PC-9 (cell line): ENCODE measurements at regions not wholly inside any gene's neighbourhood (a gene's known extent, or its start where the extent isn't known, plus 50 kb on each side); places are given as distances from the start of the nearest gene placed in this dataset.

Experiments used
- BruUV-seq: library from RNA; stranded (reverse); fragments of 400-500 nt; replicated peaks from 2 replicates; lab custom pipeline; 2021; lab: Mats Ljungman, UMichigan
- CTCF ChIA-PET: fragments of 300-600 bp; sonication (Branson Sonifier 250); formaldehyde crosslinking; loops from one replicate; lab custom pipeline; 2022; ENCODE audit warnings: antibody characterized with exemption; lab: Charles Lee
- POLR2A ChIA-PET: fragments of 300-600 bp; sonication (Branson Sonifier 250); formaldehyde crosslinking; loops from one replicate; lab custom pipeline; 2022; ENCODE audit warnings: antibody characterized with exemption; ENCODE audit not compliant: unreplicated experiment; lab: Charles Lee
- DNase-seq, 2 experiments: peaks; one replicate each; pipeline versions ENCODE4 v3.0.0 to v3.0.0-alpha.2; 2015 to 2022; ENCODE audit warnings: mixed read lengths in 1 of 2
- H2AFZ ChIP-seq: fragments of 200-600 bp; sonication (generic); 2 replicates; pipeline ENCODE4 v1.8.1; 2017; ENCODE audit warnings: antibody characterized with exemption
- H3F3A ChIP-seq: fragments of 200-600 bp; sonication (generic); 2 replicates; pipeline ENCODE4 v1.8.1; 2017; ENCODE audit warnings: antibody characterized with exemption, mild to moderate bottlenecking, low read depth; ENCODE audit not compliant: insufficient read depth
- H3K27ac ChIP-seq: fragments of 200-600 bp; sonication (generic); 2 replicates; pipeline ENCODE4 v1.6.1; 2016; ENCODE audit warnings: mixed run types
- H3K27me3 ChIP-seq: fragments of 200-600 bp; sonication (generic); 2 replicates; pipeline ENCODE4 v1.6.1; 2016; ENCODE audit warnings: low read depth, mixed run types; ENCODE audit not compliant: insufficient read depth
- H3K36me3 ChIP-seq: fragments of 200-600 bp; sonication (generic); 2 replicates; pipeline ENCODE4 v1.6.1; 2016; ENCODE audit warnings: low read depth, mixed run types
- H3K4me1 ChIP-seq: fragments of 200-600 bp; sonication (generic); replicated peaks from 2 replicates; pipeline ENCODE4 v1.6.1; 2016; ENCODE audit warnings: mixed run types; ENCODE audit not compliant: insufficient read depth
- H3K4me2 ChIP-seq: fragments of 200-600 bp; sonication (generic); 2 replicates; pipeline ENCODE4 v1.6.1; 2017; ENCODE audit warnings: mixed run types
- H3K4me3 ChIP-seq: fragments of 200-600 bp; sonication (generic); 2 replicates; pipeline ENCODE4 v1.6.1; 2016; ENCODE audit warnings: mixed run types
- H3K79me2 ChIP-seq: fragments of 200-600 bp; sonication (generic); 2 replicates; pipeline ENCODE4 v1.6.1; 2017; ENCODE audit warnings: low read depth, mixed run types
- H3K9me2 ChIP-seq: fragments of 200-600 bp; sonication (generic); 2 replicates; pipeline ENCODE4 v1.8.1; 2017; ENCODE audit warnings: mild to moderate bottlenecking; ENCODE audit not compliant: insufficient read depth
- H3K9me3 ChIP-seq: fragments of 200-600 bp; sonication (generic); 2 replicates; pipeline ENCODE4 v1.8.1; 2016; ENCODE audit warnings: low read depth; ENCODE audit not compliant: insufficient read depth
- H4K20me1 ChIP-seq: fragments of 200-600 bp; sonication (generic); 2 replicates; pipeline ENCODE4 v1.8.1; 2017; ENCODE audit not compliant: insufficient read depth
- CTCF ChIP-seq: fragments of 200-600 bp; sonication (generic); conservative IDR thresholded peaks from 2 replicates; pipeline ENCODE4 v1.6.1; 2017; ENCODE audit warnings: mixed run types, antibody characterized with exemption, mild to moderate bottlenecking, moderate library complexity
- EZH2 ChIP-seq: fragments of 200-600 bp; sonication (generic); IDR thresholded peaks from 2 replicates; pipeline ENCODE4 v1.8.0; 2017; ENCODE audit warnings: antibody characterized with exemption, low read depth
- intact Hi-C: fragments of 100-400 bp; cut with micrococcal nuclease; formaldehyde crosslinking; loops from one replicate; pipeline ENCODE4 v1.10.0; 2022; ENCODE audit not compliant: unreplicated experiment

DNA sequence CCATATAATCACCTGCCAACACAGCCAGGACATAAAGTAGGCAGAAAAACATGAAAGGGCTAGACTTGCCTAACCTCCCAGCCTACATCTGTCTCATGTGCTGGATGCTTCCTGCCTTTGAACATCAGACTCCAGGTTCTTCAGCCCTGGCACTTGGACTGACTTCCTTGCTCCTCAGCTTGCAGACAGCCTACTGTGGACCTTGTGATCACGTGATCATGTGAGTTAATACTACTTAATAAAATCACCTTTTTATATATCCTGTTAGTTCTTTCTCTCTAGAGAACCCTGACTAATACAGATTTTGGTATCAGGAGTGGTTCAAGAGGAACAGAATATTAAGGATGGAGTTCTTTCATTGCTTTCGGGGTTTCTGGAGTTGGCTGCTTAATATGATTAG, 2867.6 kb downstream of the PCDH9 start:
- ChIA-PET CTCF (no interaction called here), POLR2A (no interaction called here)
- Histone ChIP-seq H2AFZ (no peak overlapping the region), H3K27me3 (no peaks in the 10 kb centered on the region), H3K36me3 (no peaks in the 10 kb centered on the region), H4K20me1 (no peaks in the 10 kb centered on the region), H3K9me3 (no peaks in the 10 kb centered on the region), H3K4me2 (no peak overlapping the region), H3F3A (no peaks in the 10 kb centered on the region), H3K27ac (no peak overlapping the region), H3K4me3 (no peak overlapping the region), H3K79me2 (no peaks in the 10 kb centered on the region), H3K9me2 (no peaks in the 10 kb centered on the region), H3K4me1 (no peaks in the 10 kb centered on the region)
- intact Hi-C loops = no loop called here
- TF ChIP-seq EZH2 = no peak
- no TSS peak for BruUV-seq
- no peak for DNase-seq

GRCh38 chr13:64347664-64348063, 2882.5 kb downstream of the PCDH9 start:
- POLR2A ChIA-PET = no interaction called here
- intact Hi-C loops = no loop called here
- no peak overlapping the region for H3K4me2 ChIP-seq
- TF ChIP-seq EZH2 (no peak), CTCF (no peak)
- DNase-seq = no peak
- H3K9me2 ChIP-seq = no peaks in the 10 kb centered on the region
- H3K79me2 ChIP-seq = no peaks in the 10 kb centered on the region
- H4K20me1 ChIP-seq = no peaks in the 10 kb centered on the region
- H3K27ac ChIP-seq = no peak overlapping the region
- H3K27me3 ChIP-seq = no peaks in the 10 kb centered on the region
- no peaks in the 10 kb centered on the region for H3K36me3 ChIP-seq
- CTCF ChIA-PET = no interaction called here
- H3K4me3 ChIP-seq = no peak overlapping the region
- H3K4me1 ChIP-seq = no peaks in the 10 kb centered on the region
- H2AFZ ChIP-seq = no peak overlapping the region
- no peaks in the 10 kb centered on the region for H3F3A ChIP-seq
- no TSS peak for BruUV-seq
- peaks cover 2% of the 10 kb centered on the region; the same call in 1 of the 2 replicates for H3K9me3 ChIP-seq

GRCh38 chr13:64339373-64340063, 2890.6 kb downstream of the PCDH9 start:
- Histone ChIP-seq H4K20me1 (no peaks in the 10 kb centered on the region), H3K27ac (no peak overlapping the region), H2AFZ (no peak overlapping the region), H3K36me3 (no peaks in the 10 kb centered on the region), H3F3A (no peaks in the 10 kb centered on the region), H3K9me2 (no peaks in the 10 kb centered on the region), H3K4me1 (no peaks in the 10 kb centered on the region), H3K9me3 (no peaks in the 10 kb centered on the region), H3K27me3 (no peaks in the 10 kb centered on the region), H3K4me2 (no peak overlapping the region), H3K79me2 (no peaks in the 10 kb centered on the region), H3K4me3 (no peak overlapping the region)
- intact Hi-C loops = no loop called here
- BruUV-seq = no TSS peak
- TF ChIP-seq EZH2 = no peak
- no peak for TF ChIP-seq CTCF
- POLR2A ChIA-PET = no interaction called here
- DNase-seq = no peak
- CTCF ChIA-PET = no interaction called here

DNA sequence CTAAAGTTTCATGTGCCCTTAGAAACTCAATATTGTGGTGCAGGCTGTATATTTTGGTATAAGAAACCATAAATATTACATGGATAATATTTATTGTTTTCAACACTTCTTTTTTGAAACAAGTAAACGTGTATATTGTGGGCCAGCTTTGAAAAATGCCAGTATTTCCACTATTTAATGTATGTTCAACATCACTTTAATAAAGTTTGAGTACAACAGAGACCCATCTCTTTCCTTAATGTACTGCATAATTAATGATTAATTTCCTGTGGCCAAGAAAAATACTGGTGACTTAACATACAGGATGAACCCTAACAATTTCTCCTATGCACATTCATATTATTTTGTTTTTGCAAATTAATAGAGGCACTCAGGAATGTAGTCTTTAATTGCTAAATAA, 2891.5 kb downstream of the PCDH9 start:
- H3K4me3 ChIP-seq = no peak overlapping the region
- no peaks in the 10 kb centered on the region for H3K36me3 ChIP-seq
- ChIA-PET POLR2A (no interaction called here), CTCF (no interaction called here)
- no peak overlapping the region for H3K4me2 ChIP-seq
- TF ChIP-seq CTCF (no peak), EZH2 (no peak)
- no TSS peak for BruUV-seq
- H3K9me2 ChIP-seq = no peaks in the 10 kb centered on the region
- no peak overlapping the region for H2AFZ ChIP-seq
- intact Hi-C loops = no loop called here
- H3K79me2 ChIP-seq = no peaks in the 10 kb centered on the region
- no peaks in the 10 kb centered on the region for H4K20me1 ChIP-seq
- H3K4me1 ChIP-seq = no peaks in the 10 kb centered on the region
- no peaks in the 10 kb centered on the region for H3K9me3 ChIP-seq
- H3K27me3 ChIP-seq = no peaks in the 10 kb centered on the region
- H3F3A ChIP-seq = no peaks in the 10 kb centered on the region
- DNase-seq = no peak
- H3K27ac ChIP-seq = no peak overlapping the region
